ENCODE measurements at regions not wholly inside any gene's neighbourhood (a gene's known extent, or its start where the extent isn't known, plus 50 kb on each side); places are given as distances from the start of the nearest gene placed in this dataset.

- DNase-seq (no peak), ATAC-seq (no peak)
- Histone ChIP-seq H3K4me3 (no peak overlapping the region), H3K9me3 (no peaks in the 10 kb centered on the region), H3K27ac (no peak overlapping the region), H3K27me3 (no peaks in the 10 kb centered on the region), H3K4me1 (no peaks in the 10 kb centered on the region), H3K36me3 (replicated peaks in 1 of 2; ENCODE audit: insufficient read depth in 1 of 2, low read depth in 2 of 2) (no peaks in the 10 kb centered on the region)
- intact Hi-C loops (cut with DNase I): no loop called here
- TF ChIP-seq CTCF (IDR thresholded peaks at IDR 0.05): peak in 5 of 7 experiments; percentile 10 to 36 (median 26)
- no peak for TF ChIP-seq POLR2A (IDR thresholded peaks at IDR 0.05)
- 75 to 80% methylated on average over 4 of the region's 4 CpGs for WGBS, 2 donors
These were observed 763.9 kb downstream of the TSN start for GRCh38 chr2:122519366-122519765.

GRCh38 chr2:122519821-122520611 lies 764.6 kb downstream of the TSN start:
- no peaks in the 10 kb centered on the region for H3K9me3 ChIP-seq
- H3K27ac ChIP-seq: no peak overlapping the region
- DNase-seq (no peak), ATAC-seq (no peak)
- H3K27me3 ChIP-seq: no peaks in the 10 kb centered on the region
- H3K4me3 ChIP-seq: no peak overlapping the region
- TF ChIP-seq POLR2A (IDR thresholded peaks at IDR 0.05): no peak
- no peak for TF ChIP-seq CTCF (IDR thresholded peaks at IDR 0.05)
- H3K36me3 ChIP-seq (replicated peaks in 1 of 2; ENCODE audit: insufficient read depth in 1 of 2, low read depth in 2 of 2): no peaks in the 10 kb centered on the region
- intact Hi-C loops (cut with DNase I): no loop called here
- no peaks in the 10 kb centered on the region for H3K4me1 ChIP-seq
- WGBS, 2 donors: 76 to 81% methylated on average over 4 of the region's 4 CpGs

- intact Hi-C loops (cut with DNase I): no loop called here
- 66 to 77% methylated on average over 4 of the region's 4 CpGs for WGBS, 2 donors
- Histone ChIP-seq H3K9me3 (no peaks in the 10 kb centered on the region), H3K27me3 (no peaks in the 10 kb centered on the region), H3K4me3 (no peak overlapping the region), H3K4me1 (no peaks in the 10 kb centered on the region), H3K27ac (no peak overlapping the region), H3K36me3 (replicated peaks in 1 of 2; ENCODE audit: insufficient read depth in 1 of 2, low read depth in 2 of 2) (no peaks in the 10 kb centered on the region)
- DNase-seq: no peak
- TF ChIP-seq CTCF (IDR thresholded peaks at IDR 0.05) (no peak), POLR2A (IDR thresholded peaks at IDR 0.05) (no peak)
- ATAC-seq: no peak
These were observed 767.7 kb downstream of the TSN start for GRCh38 chr2:122523143-122523542.

GRCh38 chr2:122523981-122524380 lies 768.5 kb downstream of the TSN start:
- DNase-seq (no peak), ATAC-seq (no peak)
- Histone ChIP-seq H3K36me3 (replicated peaks in 1 of 2; ENCODE audit: insufficient read depth in 1 of 2, low read depth in 2 of 2) (no peaks in the 10 kb centered on the region), H3K9me3 (no peaks in the 10 kb centered on the region), H3K4me3 (no peak overlapping the region), H3K27ac (no peak overlapping the region), H3K27me3 (no peaks in the 10 kb centered on the region), H3K4me1 (no peaks in the 10 kb centered on the region)
- WGBS, 2 donors: 58 to 63% methylated on average over 3 of the region's 3 CpGs
- intact Hi-C loops (cut with DNase I): no loop called here
- TF ChIP-seq POLR2A (IDR thresholded peaks at IDR 0.05): no peak
- no peak for TF ChIP-seq CTCF (IDR thresholded peaks at IDR 0.05)

GRCh38 chr2:122525336-122525735 lies 769.9 kb downstream of the TSN start:
- H3K36me3 ChIP-seq (replicated peaks in 1 of 2; ENCODE audit: insufficient read depth in 1 of 2, low read depth in 2 of 2): no peaks in the 10 kb centered on the region
- intact Hi-C loops (cut with DNase I): no loop called here
- 48 to 56% methylated on average over 2 of the region's 2 CpGs for WGBS, 2 donors
- H3K4me1 ChIP-seq: no peaks in the 10 kb centered on the region
- no peak overlapping the region for H3K4me3 ChIP-seq
- H3K27me3 ChIP-seq: no peaks in the 10 kb centered on the region
- TF ChIP-seq POLR2A (IDR thresholded peaks at IDR 0.05) (no peak), CTCF (IDR thresholded peaks at IDR 0.05) (no peak)
- no peaks in the 10 kb centered on the region for H3K9me3 ChIP-seq
- H3K27ac ChIP-seq: no peak overlapping the region
- ATAC-seq (no peak), DNase-seq (no peak)

Data from body of pancreas (tissue), 4 donors.